MM.1S (cell line): ENCODE measurements at regions not wholly inside any gene's neighbourhood (a gene's known extent, or its start where the extent isn't known, plus 50 kb on each side); places are given as distances from the start of the nearest gene placed in this dataset.

ENCODE experiments used
- CTCF ChIP-seq: fragments of 300-600 bp; sonication (generic); IDR thresholded peaks from 2 replicates; pipeline ENCODE4 v1.5.1; 2016; ENCODE audit warnings: antibody characterized with exemption, low read length, mixed read lengths
- EZH2 ChIP-seq: fragments of 300-600 bp; sonication (generic); optimal IDR thresholded peaks from 2 replicates; pipeline ENCODE3; 2017; ENCODE audit warnings: low read depth, mild to moderate bottlenecking, antibody characterized with exemption, low read length, mixed read lengths
- EZH2phosphoT487 ChIP-seq: fragments of 300-600 bp; sonication (generic); IDR thresholded peaks from 2 replicates; pipeline ENCODE4 v1.6.1; 2018; ENCODE audit warnings: antibody characterized with exemption, low read length

- TF ChIP-seq CTCF: no peak
- no peak for TF ChIP-seq EZH2
- TF ChIP-seq EZH2phosphoT487: no peak
Measured at GRCh38 chr21:41678924-41679318, 87.9 kb downstream of the RIPK4 start.
